Endodermal cell (in vitro differentiated cells): ENCODE measurements at regions not wholly inside any gene's neighbourhood (a gene's known extent, or its start where the extent isn't known, plus 50 kb on each side); places are given as distances from the start of the nearest gene placed in this dataset.

Experiments used
- DNase-seq: peaks from one replicate; pipeline ENCODE4 v3.0.0-alpha.2; 2017
- H3K27ac ChIP-seq: 2 replicates; pipeline ENCODE4 v1.5.1; 2013; ENCODE audit warnings: mild to moderate bottlenecking, low read depth, low read length, moderate library complexity
- H3K27me3 ChIP-seq: 2 replicates; pipeline ENCODE4 v1.6.1; 2013; ENCODE audit warnings: mild to moderate bottlenecking, low read length, moderate library complexity; ENCODE audit not compliant: insufficient read depth, control insufficient read depth, poor library complexity, severe bottlenecking
- H3K36me3 ChIP-seq: 2 replicates; pipeline ENCODE4 v1.7.0; 2013; ENCODE audit warnings: mild to moderate bottlenecking, low read length, moderate library complexity; ENCODE audit not compliant: control insufficient read depth, insufficient read depth
- H3K4me1 ChIP-seq: one replicate; pipeline ENCODE4 v1.7.0; 2013; ENCODE audit warnings: low read length; ENCODE audit not compliant: control insufficient read depth, insufficient read depth
- H3K4me3 ChIP-seq: 2 replicates; pipeline ENCODE4 v1.5.1; 2013; ENCODE audit warnings: mild to moderate bottlenecking, low read length, moderate library complexity
- H3K9ac ChIP-seq: 2 replicates; pipeline ENCODE4 v1.6.1; 2013; ENCODE audit warnings: mild to moderate bottlenecking, low read length, moderate library complexity; ENCODE audit not compliant: poor library complexity, severe bottlenecking; ENCODE audit errors: extremely low read depth
- H3K9me3 ChIP-seq: 2 replicates; pipeline ENCODE4 v1.6.1; 2013; ENCODE audit warnings: mild to moderate bottlenecking, low read length, moderate library complexity; ENCODE audit not compliant: control insufficient read depth
- H3K27ac Mint-ChIP-seq: 2 replicates; pipeline ENCODE4 v1.8.0; 2020; ENCODE audit warnings: mixed read lengths
- H3K27me3 Mint-ChIP-seq: 2 replicates; pipeline ENCODE4 v1.8.0; 2021; ENCODE audit warnings: mild to moderate bottlenecking, mixed read lengths; ENCODE audit not compliant: insufficient read depth
- H3K36me3 Mint-ChIP-seq: 2 replicates; pipeline ENCODE4 v1.8.0; 2020; ENCODE audit warnings: low read depth, mixed read lengths
- H3K4me1 Mint-ChIP-seq: 2 replicates; pipeline ENCODE4 v1.8.0; 2020; ENCODE audit warnings: mixed read lengths
- H3K4me3 Mint-ChIP-seq: 2 replicates; pipeline ENCODE4 v1.8.0; 2020; ENCODE audit warnings: mild to moderate bottlenecking, moderate library complexity, mixed read lengths
- H3K9me3 Mint-ChIP-seq: 2 replicates; pipeline ENCODE4 v1.8.0; 2020; ENCODE audit warnings: mild to moderate bottlenecking, mixed read lengths
- CTCF ChIP-seq: fragments of 200-600 bp; sonication (generic); conservative IDR thresholded peaks from 2 replicates; pipeline ENCODE4 v1.5.0; 2021; ENCODE audit warnings: antibody characterized with exemption, mild to moderate bottlenecking
- WGBS, 2 experiments: methylation state at CpG; one replicate each; pipeline versions ENCODE4 v1.1.5 to v1.1.7; 2013; ENCODE audit warnings: missing lambda C conversion rate in 2 of 2, mixed read lengths in 1 of 2; ENCODE audit not compliant: insufficient coverage in 1 of 2, insufficient read length in 1 of 2; 5-methylcytosine and 5-hydroxymethylcytosine counted together

- DNase-seq = no peak
- Mint-ChIP-seq H3K9me3 (peaks cover 20% of the 10 kb centered on the region), H3K27me3 (no peaks in the 10 kb centered on the region), H3K4me1 (no peaks in the 10 kb centered on the region), H3K36me3 (peaks cover 5% of the 10 kb centered on the region), H3K27ac (no peak overlapping the region), H3K4me3 (no peak overlapping the region)
- no peak for TF ChIP-seq CTCF
- WGBS, 2 experiments = 94 to 100% methylated on average over 1 to 3 of the region's 3 CpGs
- Histone ChIP-seq H3K27ac (no peak overlapping the region), H3K36me3 (no peaks in the 10 kb centered on the region), H3K9ac (no peak overlapping the region), H3K4me3 (no peak overlapping the region), H3K9me3 (peaks cover 9% of the 10 kb centered on the region), H3K4me1 (no peaks in the 10 kb centered on the region), H3K27me3 (no peaks in the 10 kb centered on the region)
Observed at GRCh38 chr1:212196355-212196754, 88.9 kb upstream of the PPP2R5A start.

- Histone ChIP-seq H3K27me3 (no peaks in the 10 kb centered on the region), H3K9me3 (no peaks in the 10 kb centered on the region), H3K36me3 (no peaks in the 10 kb centered on the region), H3K4me1 (no peaks in the 10 kb centered on the region), H3K9ac (no peak overlapping the region), H3K27ac (no peak overlapping the region), H3K4me3 (no peak overlapping the region)
- no peak overlapping the region for H3K4me3 Mint-ChIP-seq
- WGBS, 2 experiments = 80 to 89% methylated on average over 1 to 3 of the region's 3 CpGs
- H3K9me3 Mint-ChIP-seq = peaks cover 8% of the 10 kb centered on the region
- no peaks in the 10 kb centered on the region for H3K4me1 Mint-ChIP-seq
- H3K27ac Mint-ChIP-seq = no peak overlapping the region
- TF ChIP-seq CTCF = no peak
- H3K27me3 Mint-ChIP-seq = no peaks in the 10 kb centered on the region
- H3K36me3 Mint-ChIP-seq = no peaks in the 10 kb centered on the region
- no peak for DNase-seq
Observed at GRCh38 chr1:212201461-212201860, 83.7 kb upstream of the PPP2R5A start.

- H3K36me3 Mint-ChIP-seq = no peaks in the 10 kb centered on the region
- no peak for DNase-seq
- peaks cover under 1% of the 10 kb centered on the region for H3K4me1 Mint-ChIP-seq
- peaks cover 6% of the 10 kb centered on the region for H3K9me3 Mint-ChIP-seq
- no peak overlapping the region for H3K4me3 ChIP-seq
- WGBS, 2 experiments = 91 to 100% methylated on average over 1 to 3 of the region's 3 CpGs
- no peaks in the 10 kb centered on the region for H3K27me3 Mint-ChIP-seq
- H3K9ac ChIP-seq = no peak overlapping the region
- no peak for TF ChIP-seq CTCF
- H3K4me1 ChIP-seq = no peaks in the 10 kb centered on the region
- no peaks in the 10 kb centered on the region for H3K36me3 ChIP-seq
- H3K27me3 ChIP-seq = no peaks in the 10 kb centered on the region
- no peaks in the 10 kb centered on the region for H3K9me3 ChIP-seq
- H3K27ac Mint-ChIP-seq = no peak overlapping the region
- H3K4me3 Mint-ChIP-seq = no peak overlapping the region
- H3K27ac ChIP-seq = no peak overlapping the region
Observed at GRCh38 chr1:212203630-212204029, 81.6 kb upstream of the PPP2R5A start.
